Uterus (tissue), 3 donors: ENCODE measurements at regions not wholly inside any gene's neighbourhood (a gene's known extent, or its start where the extent isn't known, plus 50 kb on each side); places are given as distances from the start of the nearest gene placed in this dataset.

ENCODE experiments used
- DNase-seq, 2 donors: peaks; one replicate each; pipeline ENCODE4 v3.0.0-alpha.2; 2019 to 2020
- H3K27ac ChIP-seq, 2 donors: fragments of 200-600 bp; sonication (generic); 1 replicate in 1 of 2; 2 replicates in 1 of 2; pipeline ENCODE4 v1.5.1; 2016 to 2018
- H3K27me3 ChIP-seq, 2 donors: fragments of 200-600 bp; sonication (generic); one replicate each; pipeline ENCODE4 v1.5.1; 2018 to 2019; ENCODE audit warnings: control low read depth in 1 of 2
- H3K36me3 ChIP-seq, 2 donors: fragments of 200-600 bp; sonication (generic); one replicate each; pipeline ENCODE4 v1.5.1; 2019; ENCODE audit warnings: control low read depth in 1 of 2
- H3K4me1 ChIP-seq, 2 donors: fragments of 200-600 bp; sonication (generic); one replicate each; pipeline ENCODE4 v1.5.1; 2018 to 2019; ENCODE audit warnings: control low read depth in 1 of 2
- H3K4me3 ChIP-seq, 2 donors: fragments of 200-600 bp; sonication (generic); 1 replicate in 1 of 2; 2 replicates in 1 of 2; pipeline ENCODE4 v1.5.1; 2018 to 2019; ENCODE audit warnings: mild to moderate bottlenecking in 1 of 2
- H3K9me3 ChIP-seq, 2 donors: fragments of 200-600 bp; sonication (generic); one replicate each; pipeline ENCODE4 v1.5.1; 2019; ENCODE audit warnings: control low read depth in 1 of 2
- POLR2A ChIP-seq, 2 donors: fragments of 450-650 bp; IDR thresholded peaks; one replicate each; pipeline ENCODE4 v1.6.1; 2016; ENCODE audit warnings: antibody characterized with exemption in 2 of 2, mild to moderate bottlenecking in 1 of 2, moderate library complexity in 1 of 2
- intact Hi-C: fragments of 100-400 bp; cut with DNase I; formaldehyde crosslinking; loops from one replicate; pipeline ENCODE4 v1.15.1; 2023; ENCODE audit warnings: low total_unique reads
- TF ChIP-seq, protein P1 (sequence below), 4 experiments: fragments of 200-600 bp in 2 of 4; fragments of 450-650 bp in 2 of 4; sonication (generic) in 2 of 4; IDR thresholded peaks; one replicate each; pipeline ENCODE4 v1.5.1; 2016 to 2019; ENCODE audit warnings: antibody characterized with exemption in 4 of 4, mild to moderate bottlenecking in 2 of 4, moderate library complexity in 1 of 4
- donor health status: DM: yes; HTN: yes; CAD: no.

- no peak for TF ChIP-seq POLR2A (IDR thresholded peaks at IDR 0.05)
- TF ChIP-seq, protein P1, sequence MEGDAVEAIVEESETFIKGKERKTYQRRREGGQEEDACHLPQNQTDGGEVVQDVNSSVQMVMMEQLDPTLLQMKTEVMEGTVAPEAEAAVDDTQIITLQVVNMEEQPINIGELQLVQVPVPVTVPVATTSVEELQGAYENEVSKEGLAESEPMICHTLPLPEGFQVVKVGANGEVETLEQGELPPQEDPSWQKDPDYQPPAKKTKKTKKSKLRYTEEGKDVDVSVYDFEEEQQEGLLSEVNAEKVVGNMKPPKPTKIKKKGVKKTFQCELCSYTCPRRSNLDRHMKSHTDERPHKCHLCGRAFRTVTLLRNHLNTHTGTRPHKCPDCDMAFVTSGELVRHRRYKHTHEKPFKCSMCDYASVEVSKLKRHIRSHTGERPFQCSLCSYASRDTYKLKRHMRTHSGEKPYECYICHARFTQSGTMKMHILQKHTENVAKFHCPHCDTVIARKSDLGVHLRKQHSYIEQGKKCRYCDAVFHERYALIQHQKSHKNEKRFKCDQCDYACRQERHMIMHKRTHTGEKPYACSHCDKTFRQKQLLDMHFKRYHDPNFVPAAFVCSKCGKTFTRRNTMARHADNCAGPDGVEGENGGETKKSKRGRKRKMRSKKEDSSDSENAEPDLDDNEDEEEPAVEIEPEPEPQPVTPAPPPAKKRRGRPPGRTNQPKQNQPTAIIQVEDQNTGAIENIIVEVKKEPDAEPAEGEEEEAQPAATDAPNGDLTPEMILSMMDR (IDR thresholded peaks at IDR 0.05): no peak
- DNase-seq: no peak
- no peak overlapping the region for H3K4me3 ChIP-seq
- no peaks in the 10 kb centered on the region for H3K4me1 ChIP-seq
- H3K27me3 ChIP-seq: no peaks in the 10 kb centered on the region
- no peaks in the 10 kb centered on the region for H3K9me3 ChIP-seq
- no peaks in the 10 kb centered on the region for H3K36me3 ChIP-seq
- H3K27ac ChIP-seq: no peak overlapping the region
- intact Hi-C loops: no loop called here
Observed at GRCh38 chr12:126464153-126464552, 1398.9 kb downstream of the AACS start.

GRCh38 chr12:126469211-126469610, 1404.0 kb downstream of the AACS start:
- intact Hi-C loops: no loop called here
- no peak for DNase-seq
- Histone ChIP-seq H3K9me3 (no peaks in the 10 kb centered on the region), H3K27me3 (no peaks in the 10 kb centered on the region), H3K27ac (no peak overlapping the region), H3K4me1 (no peaks in the 10 kb centered on the region), H3K36me3 (no peaks in the 10 kb centered on the region), H3K4me3 (no peak overlapping the region)
- TF ChIP-seq, protein P1 (IDR thresholded peaks at IDR 0.05): no peak
- TF ChIP-seq POLR2A (IDR thresholded peaks at IDR 0.05): no peak

DNA sequence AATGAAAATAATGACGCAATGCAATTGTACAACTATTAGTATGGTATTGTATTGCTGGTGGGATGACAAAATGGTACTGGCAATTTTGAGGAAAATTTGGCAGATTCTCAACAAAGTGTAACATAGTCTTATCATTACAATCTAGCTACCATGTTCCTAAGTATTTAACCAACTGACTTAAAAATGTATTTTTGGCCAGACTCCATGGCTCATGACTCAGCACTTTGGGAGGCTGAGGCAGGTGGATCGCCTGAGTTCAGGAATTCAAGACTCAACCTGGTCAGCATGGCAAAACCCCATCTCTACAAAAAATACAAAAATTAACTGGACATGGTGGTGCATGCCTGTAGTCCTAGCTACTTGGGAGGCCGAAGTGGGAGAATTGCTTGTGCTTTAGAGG, 1409.5 kb downstream of the AACS start:
- no peaks in the 10 kb centered on the region for H3K9me3 ChIP-seq
- no peak overlapping the region for H3K4me3 ChIP-seq
- H3K27me3 ChIP-seq: no peaks in the 10 kb centered on the region
- DNase-seq: no peak
- no peaks in the 10 kb centered on the region for H3K36me3 ChIP-seq
- intact Hi-C loops: no loop called here
- TF ChIP-seq, protein P1 (IDR thresholded peaks at IDR 0.05): no peak
- TF ChIP-seq POLR2A (IDR thresholded peaks at IDR 0.05): no peak
- H3K27ac ChIP-seq: no peak overlapping the region
- no peaks in the 10 kb centered on the region for H3K4me1 ChIP-seq

GRCh38 chr12:126480451-126480850, 1415.2 kb downstream of the AACS start:
- no peak for TF ChIP-seq POLR2A (IDR thresholded peaks at IDR 0.05)
- TF ChIP-seq, protein P1 (IDR thresholded peaks at IDR 0.05): no peak
- no peak for DNase-seq
- H3K9me3 ChIP-seq: no peaks in the 10 kb centered on the region
- intact Hi-C loops: no loop called here
- H3K4me3 ChIP-seq: no peak overlapping the region
- H3K36me3 ChIP-seq: no peaks in the 10 kb centered on the region
- no peak overlapping the region for H3K27ac ChIP-seq
- H3K27me3 ChIP-seq: no peaks in the 10 kb centered on the region
- no peaks in the 10 kb centered on the region for H3K4me1 ChIP-seq

DNA sequence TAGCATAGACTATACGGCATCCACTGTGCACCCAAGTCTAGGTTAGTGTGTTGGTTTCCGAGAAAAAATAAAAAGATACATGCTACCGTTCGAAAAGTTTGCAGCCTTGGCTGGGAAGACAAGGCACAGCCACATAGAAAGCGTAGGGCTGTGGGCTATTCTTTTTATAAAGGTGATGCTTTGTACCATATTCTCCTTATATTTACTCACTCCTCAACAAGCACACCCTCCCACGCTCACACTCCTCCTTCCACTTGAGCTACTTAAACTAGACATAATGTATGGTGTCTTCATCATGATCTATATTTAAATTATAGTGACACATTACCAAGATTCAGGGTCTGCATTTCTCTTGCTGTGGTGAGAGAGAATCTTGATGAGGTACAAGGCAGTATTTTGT, 1416.5 kb downstream of the AACS start:
- no peak for DNase-seq
- Histone ChIP-seq H3K4me1 (no peaks in the 10 kb centered on the region), H3K27me3 (no peaks in the 10 kb centered on the region), H3K9me3 (no peaks in the 10 kb centered on the region), H3K4me3 (no peak overlapping the region), H3K27ac (no peak overlapping the region), H3K36me3 (no peaks in the 10 kb centered on the region)
- intact Hi-C loops: no loop called here
- TF ChIP-seq, protein P1 (IDR thresholded peaks at IDR 0.05): no peak
- TF ChIP-seq POLR2A (IDR thresholded peaks at IDR 0.05): no peak
